ENCODE measurements at regions not wholly inside any gene's neighbourhood (a gene's known extent, or its start where the extent isn't known, plus 50 kb on each side); places are given as distances from the start of the nearest gene placed in this dataset.

GRCh38 chr7:21330462-21331178, 97.3 kb upstream of the SP4 start:
- TF ChIP-seq EZH2 (IDR thresholded peaks at IDR 0.05) (no peak), POLR2A (IDR thresholded peaks at IDR 0.05; ENCODE audit: borderline replicate concordance, extremely low read depth, insufficient read depth, insufficient read length) (no peak), EGR1 (IDR thresholded peaks at IDR 0.05; ENCODE audit: low read depth) (no peak), MAX (IDR thresholded peaks at IDR 0.05) (no peak), ATF3 (IDR thresholded peaks at IDR 0.05) (no peak), SRF (IDR thresholded peaks at IDR 0.05; ENCODE audit: low read depth) (no peak)
- TF ChIP-seq, protein P1, sequence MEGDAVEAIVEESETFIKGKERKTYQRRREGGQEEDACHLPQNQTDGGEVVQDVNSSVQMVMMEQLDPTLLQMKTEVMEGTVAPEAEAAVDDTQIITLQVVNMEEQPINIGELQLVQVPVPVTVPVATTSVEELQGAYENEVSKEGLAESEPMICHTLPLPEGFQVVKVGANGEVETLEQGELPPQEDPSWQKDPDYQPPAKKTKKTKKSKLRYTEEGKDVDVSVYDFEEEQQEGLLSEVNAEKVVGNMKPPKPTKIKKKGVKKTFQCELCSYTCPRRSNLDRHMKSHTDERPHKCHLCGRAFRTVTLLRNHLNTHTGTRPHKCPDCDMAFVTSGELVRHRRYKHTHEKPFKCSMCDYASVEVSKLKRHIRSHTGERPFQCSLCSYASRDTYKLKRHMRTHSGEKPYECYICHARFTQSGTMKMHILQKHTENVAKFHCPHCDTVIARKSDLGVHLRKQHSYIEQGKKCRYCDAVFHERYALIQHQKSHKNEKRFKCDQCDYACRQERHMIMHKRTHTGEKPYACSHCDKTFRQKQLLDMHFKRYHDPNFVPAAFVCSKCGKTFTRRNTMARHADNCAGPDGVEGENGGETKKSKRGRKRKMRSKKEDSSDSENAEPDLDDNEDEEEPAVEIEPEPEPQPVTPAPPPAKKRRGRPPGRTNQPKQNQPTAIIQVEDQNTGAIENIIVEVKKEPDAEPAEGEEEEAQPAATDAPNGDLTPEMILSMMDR (IDR thresholded peaks at IDR 0.05 in 2 of 3, conservative IDR thresholded peaks at IDR 0.05 in 1 of 3; ENCODE audit: borderline replicate concordance in 1 of 3, insufficient read depth in 1 of 3, low read depth in 2 of 3, low read length in 2 of 3): no peak

All from HCT116 (cell line).